HG03097 (cell line): ENCODE measurements at regions not wholly inside any gene's neighbourhood (a gene's known extent, or its start where the extent isn't known, plus 50 kb on each side); places are given as distances from the start of the nearest gene placed in this dataset.

Experiments
- ATAC-seq: cut with Tn5 transposase; IDR thresholded peaks from one replicate; pipeline ENCODE4 v1.9.1; 2021; ENCODE audit not compliant: unreplicated experiment, low FRiP score

GRCh38 chr2:23220513-23221094, 164.4 kb upstream of the KLHL29 start:
- ATAC-seq: no peak

DNA sequence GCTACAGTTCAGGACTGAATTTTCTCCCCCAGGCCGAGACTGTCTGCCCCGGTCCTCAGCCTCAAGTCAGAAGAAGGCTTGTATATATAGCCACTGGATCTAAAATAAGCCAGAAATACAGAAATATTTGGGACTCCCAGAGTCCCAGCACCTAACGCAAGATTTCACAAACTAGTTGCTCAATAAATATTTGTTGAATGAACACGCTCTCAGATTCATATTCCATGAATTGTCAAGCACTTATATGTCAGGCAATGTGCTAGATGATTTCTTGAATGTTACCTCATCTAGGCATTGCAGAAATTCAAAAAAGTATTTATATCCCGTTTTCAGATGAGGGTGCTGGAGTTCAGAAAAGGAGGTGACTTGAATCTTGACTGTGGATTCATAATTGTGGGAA, 163.7 kb upstream of the KLHL29 start:
- no peak for ATAC-seq

- ATAC-seq: no peak
Observed at GRCh38 chr2:23221901-23222300, 163.1 kb upstream of the KLHL29 start.

- no peak for ATAC-seq
Observed at GRCh38 chr2:23230885-23231284, 154.1 kb upstream of the KLHL29 start.

DNA sequence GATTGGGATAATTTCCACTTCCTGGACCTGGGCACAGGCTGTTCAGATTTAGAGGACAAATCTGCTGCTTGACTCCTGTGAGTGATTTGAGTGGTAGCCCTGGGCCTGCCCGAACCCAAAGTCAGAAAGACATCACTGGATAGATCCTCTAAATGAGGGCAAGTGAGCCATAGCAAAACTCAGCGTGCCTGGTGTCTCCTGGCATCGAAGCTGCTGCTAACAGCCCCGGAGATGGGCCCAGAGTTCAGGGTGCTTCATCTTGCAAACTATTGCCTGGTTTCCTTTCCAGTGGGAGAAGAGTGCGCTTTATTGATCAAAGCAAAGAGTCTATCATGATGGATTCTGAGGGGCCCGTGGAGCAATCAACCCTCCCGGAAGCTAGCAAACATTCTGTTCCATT, 153.1 kb upstream of the KLHL29 start:
- ATAC-seq: no peak

DNA sequence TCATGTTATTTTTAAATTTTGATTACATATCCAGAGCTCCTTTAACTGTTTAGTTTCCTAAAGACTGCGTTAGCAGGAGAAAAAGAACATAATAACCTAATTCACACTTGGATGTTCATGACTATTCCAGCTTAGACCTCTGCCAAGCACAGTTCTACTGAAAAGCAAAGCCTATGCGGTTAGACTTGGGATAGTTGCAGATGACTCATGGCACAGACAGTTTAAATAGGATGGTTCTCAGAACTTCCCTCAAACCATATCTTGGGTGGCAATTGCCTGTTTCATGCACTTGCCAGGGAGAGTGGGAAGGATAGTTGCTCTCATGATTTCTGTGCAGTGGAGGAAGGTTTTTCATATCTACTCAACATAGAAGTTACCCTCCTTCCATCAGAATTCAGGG, 149.7 kb upstream of the KLHL29 start:
- ATAC-seq: no peak

GRCh38 chr2:23235736-23236135, 149.2 kb upstream of the KLHL29 start:
- ATAC-seq: no peak

DNA sequence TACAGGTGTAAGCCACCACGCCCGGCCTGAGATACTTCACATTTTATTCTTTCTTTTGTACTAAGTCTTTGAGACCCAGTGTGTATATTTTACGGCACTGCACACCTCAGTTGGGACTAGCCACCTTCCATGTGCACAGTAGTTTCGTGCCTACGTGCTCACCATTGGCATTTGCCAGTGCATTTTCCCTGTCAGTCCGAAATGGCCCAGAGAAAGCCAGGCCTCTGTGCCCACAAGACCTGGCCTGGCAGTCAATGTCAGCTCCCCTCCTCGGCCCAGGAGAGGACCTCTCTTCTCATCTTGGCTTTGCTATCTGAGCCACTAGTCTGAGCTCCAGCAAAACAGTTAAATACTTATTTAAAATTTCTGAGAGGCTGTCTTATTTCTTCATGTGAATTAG, 147.8 kb upstream of the KLHL29 start:
- ATAC-seq: no peak

GRCh38 chr2:23238011-23238657, 146.8 kb upstream of the KLHL29 start:
- ATAC-seq: no peak

DNA sequence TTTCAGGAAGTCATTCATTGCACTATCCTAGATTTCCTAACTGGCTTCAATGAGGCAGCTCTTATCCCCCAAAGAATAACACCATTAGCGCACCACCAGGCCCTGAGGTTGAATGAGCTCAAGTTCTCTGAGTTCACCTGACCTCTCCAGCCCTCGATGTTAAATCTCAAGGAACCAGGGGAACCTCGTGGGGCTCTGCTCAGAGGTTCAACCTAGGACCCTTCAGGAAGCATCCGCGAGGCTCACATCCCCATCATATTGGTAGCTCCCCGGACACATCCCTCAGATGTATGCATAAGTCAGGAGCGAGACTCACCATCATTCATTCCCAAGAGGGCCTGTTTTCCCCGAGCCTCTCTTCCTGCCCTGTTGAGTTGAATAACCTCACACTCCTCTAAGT, 145.6 kb upstream of the KLHL29 start:
- ATAC-seq: no peak

DNA sequence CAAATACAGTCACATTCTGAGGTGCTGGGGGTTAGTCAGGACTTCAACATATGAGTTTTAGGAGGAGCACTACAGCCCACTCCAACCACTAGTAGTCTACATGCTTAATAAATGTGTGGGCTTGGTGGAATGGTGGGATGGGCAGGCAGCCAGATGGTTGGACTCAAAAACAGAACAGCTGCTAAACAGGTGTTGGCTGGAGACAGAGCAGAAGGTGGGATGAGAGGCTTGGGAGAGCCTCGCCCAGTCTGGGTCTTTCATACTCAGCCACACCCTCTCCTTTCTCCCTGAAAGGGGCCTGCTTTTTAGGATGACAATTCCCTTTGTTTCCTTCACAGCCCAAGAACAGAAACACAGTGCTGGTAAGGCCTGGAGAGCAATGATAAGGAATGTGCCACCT, 143.9 kb upstream of the KLHL29 start:
- ATAC-seq: no peak

DNA sequence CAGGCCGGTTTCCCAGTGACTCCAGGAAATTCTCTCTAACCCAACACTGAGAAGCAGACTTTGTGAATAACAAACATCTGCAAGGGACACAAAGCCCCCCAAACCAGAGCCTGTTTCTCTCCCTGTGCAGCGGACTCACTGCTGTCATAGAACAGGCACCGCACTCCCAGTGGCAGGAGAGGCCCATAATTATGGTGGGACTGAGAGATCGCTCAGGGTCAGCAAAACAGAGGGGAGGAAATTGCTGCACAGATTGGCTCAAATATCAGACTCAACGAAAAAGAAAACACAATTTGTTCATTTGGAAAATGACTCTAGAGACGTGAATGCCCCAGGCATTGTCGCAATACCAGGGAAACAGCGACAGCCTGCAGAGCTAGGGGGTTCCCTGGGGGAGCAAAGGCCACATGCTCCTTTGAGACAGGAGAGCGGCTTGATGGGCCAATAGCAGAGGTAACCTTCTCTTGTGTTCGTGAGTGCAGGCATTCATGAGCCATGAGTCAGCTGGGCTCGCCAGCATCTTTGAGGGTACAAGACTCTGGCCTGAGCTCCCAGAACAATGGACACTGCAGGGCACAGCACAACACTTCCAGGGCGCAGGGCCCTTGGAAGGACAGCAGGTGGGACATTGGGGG, 143.3 kb upstream of the KLHL29 start:
- no peak for ATAC-seq

DNA sequence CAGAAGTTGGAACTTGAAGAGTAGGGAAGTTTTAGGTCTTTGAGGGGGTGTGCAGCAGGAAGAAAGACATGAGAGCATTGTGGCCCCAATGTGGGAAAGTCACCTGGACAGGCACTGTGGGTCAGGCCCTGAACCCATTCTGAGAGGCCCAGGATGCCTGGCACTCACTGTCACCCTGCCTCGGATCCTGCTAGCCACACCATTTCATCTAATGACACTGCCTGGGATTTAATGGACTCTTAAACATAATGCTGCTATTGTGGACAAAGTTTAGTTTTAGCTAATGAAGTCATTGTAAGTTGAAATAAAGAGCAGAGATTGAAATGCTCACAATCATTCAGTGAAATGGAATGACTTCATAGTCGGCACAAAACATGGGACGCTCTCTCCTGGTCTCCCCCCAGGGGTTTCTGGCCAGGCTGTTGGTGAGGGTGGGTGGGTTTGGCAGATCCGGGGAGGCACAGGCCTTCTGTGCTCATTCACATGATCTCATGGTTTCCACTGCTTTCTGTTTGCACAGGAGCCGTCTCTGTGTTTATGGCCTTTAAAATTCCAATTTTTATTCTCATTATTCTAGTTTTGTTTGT, 141.8 kb upstream of the KLHL29 start:
- no peak for ATAC-seq

DNA sequence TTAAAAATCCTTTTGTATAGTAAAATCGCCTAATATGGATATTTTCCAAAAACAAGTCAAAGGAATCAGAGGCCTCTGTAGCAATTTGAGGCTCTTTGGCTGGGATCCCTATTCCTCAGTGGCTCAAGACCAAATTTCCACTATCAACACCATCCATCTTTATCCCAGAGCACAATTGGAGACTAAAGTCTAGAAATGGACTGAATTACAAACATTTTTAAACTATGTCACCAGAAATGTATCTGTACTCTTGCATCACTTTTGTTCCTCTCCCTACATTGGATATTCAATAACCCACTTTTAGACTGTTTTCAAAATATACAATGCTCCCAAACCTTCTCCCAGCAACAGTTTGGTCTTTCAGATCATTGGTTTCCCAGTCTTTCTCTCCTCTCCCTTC, 140.4 kb upstream of the KLHL29 start:
- ATAC-seq: no peak

DNA sequence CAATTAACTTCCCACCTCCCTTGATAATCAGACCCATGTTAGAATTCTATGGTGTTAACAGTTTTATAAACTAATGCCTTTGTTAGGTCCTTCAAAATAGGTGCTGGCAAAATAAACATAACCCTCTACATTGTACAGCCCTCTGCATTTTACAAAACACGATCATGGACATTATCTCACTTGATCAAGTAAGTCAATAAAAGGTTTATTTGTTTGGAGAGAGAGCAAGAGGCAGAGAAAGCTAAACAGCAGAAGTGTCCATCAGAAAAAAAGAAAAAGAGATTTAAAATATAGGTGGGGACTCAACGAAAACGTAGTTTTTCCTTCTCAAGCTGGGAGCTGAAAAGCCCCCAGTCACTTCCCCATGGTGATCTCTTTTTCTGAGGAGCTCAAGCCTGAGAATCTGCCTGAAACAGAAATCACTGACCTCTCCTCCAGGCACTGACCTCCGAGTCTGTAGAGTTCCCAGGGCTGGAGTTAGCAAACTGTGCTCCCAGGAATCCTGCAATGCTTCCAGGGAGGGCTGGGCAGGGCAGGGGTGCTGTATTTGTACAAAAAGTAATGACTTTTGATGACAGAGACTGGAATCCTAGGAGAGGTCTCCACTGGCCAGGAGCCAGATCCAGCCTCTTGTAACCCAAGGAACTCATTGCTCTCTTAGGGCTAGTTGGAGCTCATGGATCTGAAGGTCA, 137.8 kb upstream of the KLHL29 start:
- no peak for ATAC-seq

DNA sequence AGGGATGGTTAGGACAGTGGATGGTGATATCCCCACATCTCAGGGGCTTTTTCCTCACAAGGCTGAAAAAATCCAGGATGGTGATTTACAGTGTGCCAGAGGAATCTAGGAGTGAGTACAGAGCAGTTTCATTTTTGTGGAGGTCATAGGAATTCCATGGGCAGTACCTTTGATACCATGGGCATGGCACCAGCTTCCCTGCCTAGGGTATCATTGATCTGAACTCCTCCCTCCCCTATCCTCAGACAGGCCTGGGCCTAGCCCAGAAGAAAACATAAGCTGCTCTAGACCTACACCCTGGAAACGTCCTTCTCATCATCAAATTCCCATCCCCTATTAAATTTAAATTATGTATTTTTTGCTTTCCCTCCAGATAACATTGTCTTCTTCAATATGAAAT, 136.3 kb upstream of the KLHL29 start:
- no peak for ATAC-seq

GRCh38 chr2:23249348-23249747, 135.6 kb upstream of the KLHL29 start:
- ATAC-seq: no peak

GRCh38 chr2:23250371-23250770, 134.6 kb upstream of the KLHL29 start:
- no peak for ATAC-seq

- no peak for ATAC-seq
Observed at GRCh38 chr2:23256643-23257042, 128.3 kb upstream of the KLHL29 start.

GRCh38 chr2:23260621-23261020, 124.4 kb upstream of the KLHL29 start:
- ATAC-seq: no peak

DNA sequence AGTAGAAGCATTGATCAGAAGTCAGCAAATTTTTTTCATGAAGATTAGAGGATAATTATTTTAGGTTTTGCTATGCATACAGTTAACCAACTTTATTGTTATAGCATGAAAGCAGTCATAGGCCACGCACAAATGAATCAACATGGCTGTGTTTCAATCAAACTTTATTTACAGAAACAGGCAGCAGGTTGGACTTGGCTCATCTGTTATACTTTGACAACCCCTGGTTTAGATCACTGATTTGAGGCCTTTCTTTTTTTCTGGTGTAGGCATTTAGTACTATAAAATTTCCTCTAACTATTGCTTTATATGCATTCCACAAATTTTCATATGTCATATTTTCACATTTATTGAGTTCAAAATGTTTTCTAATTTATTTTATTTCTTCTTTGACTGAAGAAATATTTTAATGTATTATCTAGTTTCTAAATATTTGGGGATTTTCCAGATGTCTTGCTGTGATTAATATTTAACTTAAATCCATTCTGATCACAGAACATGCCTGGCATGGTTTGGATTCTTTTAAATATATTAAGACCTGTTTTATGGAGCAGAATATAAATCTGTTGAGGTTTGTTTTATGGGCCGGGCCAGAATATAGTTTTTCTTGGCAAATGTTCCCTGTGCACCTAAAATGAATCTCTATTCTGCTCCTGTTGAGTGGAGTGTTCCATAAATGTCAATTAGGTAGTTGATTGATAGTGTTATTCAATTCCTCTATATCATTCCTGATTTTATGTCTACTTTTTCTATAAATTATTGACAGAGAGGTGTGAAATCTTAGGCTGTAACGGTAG, 116.3 kb upstream of the KLHL29 start:
- ATAC-seq: no peak
